ENCODE measurements at regions not wholly inside any gene's neighbourhood (a gene's known extent, or its start where the extent isn't known, plus 50 kb on each side); places are given as distances from the start of the nearest gene placed in this dataset.

- TF ChIP-seq SIN3A (IDR thresholded peaks at IDR 0.05; ENCODE audit: borderline replicate concordance, insufficient read depth, low read length) (no peak), POLR2AphosphoS5 (IDR thresholded peaks at IDR 0.05; ENCODE audit: low read depth, low read length) (no peak), TAF1 (IDR thresholded peaks at IDR 0.05; ENCODE audit: borderline replicate concordance, insufficient read depth, low read length) (no peak)
These were observed 503.9 kb upstream of the NR2F2 start for GRCh38 chr15:95826412-95827195.

All from PFSK-1 (cell line).